Lower lobe of right lung (tissue), 2 donors: ENCODE measurements at regions not wholly inside any gene's neighbourhood (a gene's known extent, or its start where the extent isn't known, plus 50 kb on each side); places are given as distances from the start of the nearest gene placed in this dataset.
"Not testable (repeated sequence)": the region's sequence is repeated elsewhere in the genome, so short reads cannot be mapped to it uniquely, and the experiment has no call there.

Experiments used
- ATAC-seq, 2 donors: fragments of 200-7000 bp; cut with Tn5 transposase; one replicate each; pipeline ENCODE4 v1.9.1; 2020 to 2022; ENCODE audit warnings: mild to moderate bottlenecking in 2 of 2, moderate library complexity in 2 of 2
- DNase-seq: peaks from one replicate; pipeline ENCODE4 v3.0.0-alpha.2; 2020
- H3K27ac ChIP-seq: fragments of 200-600 bp; one replicate; pipeline ENCODE4 v1.8.0; 2022
- H3K27me3 ChIP-seq: fragments of 200-600 bp; one replicate; pipeline ENCODE4 v1.8.0; 2022; ENCODE audit warnings: low read depth
- H3K36me3 ChIP-seq: fragments of 200-600 bp; one replicate; pipeline ENCODE4 v1.8.0; 2022; ENCODE audit warnings: mild to moderate bottlenecking
- H3K4me1 ChIP-seq: fragments of 200-600 bp; one replicate; pipeline ENCODE4 v1.8.0; 2022
- H3K4me3 ChIP-seq: fragments of 200-600 bp; one replicate; pipeline ENCODE4 v1.8.0; 2022; ENCODE audit warnings: mild to moderate bottlenecking
- H3K9me3 ChIP-seq: fragments of 200-600 bp; one replicate; pipeline ENCODE4 v1.8.0; 2022
- intact Hi-C: fragments of 100-400 bp; cut with DNase I; formaldehyde crosslinking; loops from one replicate; pipeline ENCODE4 v1.11.0; 2022
- TF ChIP-seq, protein P1 (sequence below): fragments of 200-600 bp; IDR thresholded peaks from one replicate; pipeline ENCODE4 v1.8.0; 2022; ENCODE audit warnings: antibody characterized with exemption, mild to moderate bottlenecking
- donor health status: DM: no; HTN: yes; CAD: no; lungs with severe emphysema.

DNA sequence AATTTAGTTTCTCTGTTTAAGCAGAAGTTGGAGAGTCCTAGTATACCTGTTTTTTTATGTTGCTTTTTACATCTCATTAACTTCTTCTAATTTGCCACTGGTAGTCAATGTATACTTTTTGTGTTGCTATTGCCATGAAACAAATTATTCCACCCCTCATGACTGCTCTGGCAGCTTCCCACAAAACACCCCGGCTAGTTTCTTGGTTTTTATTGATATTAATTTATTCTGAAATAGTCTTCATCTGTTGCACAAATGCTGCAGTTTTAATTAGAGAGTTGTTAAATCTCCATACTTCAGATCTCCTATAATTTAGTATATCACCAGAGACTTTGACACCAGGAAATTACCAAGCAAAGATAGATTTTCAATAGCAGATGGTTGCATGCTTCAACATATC is 1159.3 kb upstream of the PRR20A start:
- TF ChIP-seq, protein P1, sequence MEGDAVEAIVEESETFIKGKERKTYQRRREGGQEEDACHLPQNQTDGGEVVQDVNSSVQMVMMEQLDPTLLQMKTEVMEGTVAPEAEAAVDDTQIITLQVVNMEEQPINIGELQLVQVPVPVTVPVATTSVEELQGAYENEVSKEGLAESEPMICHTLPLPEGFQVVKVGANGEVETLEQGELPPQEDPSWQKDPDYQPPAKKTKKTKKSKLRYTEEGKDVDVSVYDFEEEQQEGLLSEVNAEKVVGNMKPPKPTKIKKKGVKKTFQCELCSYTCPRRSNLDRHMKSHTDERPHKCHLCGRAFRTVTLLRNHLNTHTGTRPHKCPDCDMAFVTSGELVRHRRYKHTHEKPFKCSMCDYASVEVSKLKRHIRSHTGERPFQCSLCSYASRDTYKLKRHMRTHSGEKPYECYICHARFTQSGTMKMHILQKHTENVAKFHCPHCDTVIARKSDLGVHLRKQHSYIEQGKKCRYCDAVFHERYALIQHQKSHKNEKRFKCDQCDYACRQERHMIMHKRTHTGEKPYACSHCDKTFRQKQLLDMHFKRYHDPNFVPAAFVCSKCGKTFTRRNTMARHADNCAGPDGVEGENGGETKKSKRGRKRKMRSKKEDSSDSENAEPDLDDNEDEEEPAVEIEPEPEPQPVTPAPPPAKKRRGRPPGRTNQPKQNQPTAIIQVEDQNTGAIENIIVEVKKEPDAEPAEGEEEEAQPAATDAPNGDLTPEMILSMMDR = no peak
- DNase-seq = no peak

DNA sequence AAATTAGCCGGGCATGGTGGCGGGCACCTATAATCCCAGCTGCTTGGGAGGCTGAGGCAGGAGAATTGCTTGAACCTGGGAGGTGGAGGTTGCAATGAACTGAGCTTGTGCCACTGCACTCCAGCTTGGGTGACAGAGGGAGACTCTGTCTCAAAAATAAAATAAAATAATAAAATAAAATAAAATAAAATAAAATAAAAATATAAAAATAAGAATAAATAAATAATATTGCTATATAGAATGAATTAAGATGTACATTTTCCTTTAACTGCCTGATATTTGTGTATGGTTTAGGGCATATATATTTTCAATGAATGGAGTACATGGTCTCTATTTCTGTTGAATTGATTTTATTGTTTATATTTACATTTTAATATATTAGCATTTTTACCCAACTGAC is 1156.7 kb upstream of the PRR20A start:
- H3K4me3 ChIP-seq, H3K27me3 ChIP-seq, H3K4me1 ChIP-seq, DNase-seq, ATAC-seq, H3K9me3 ChIP-seq, intact Hi-C loops, H3K27ac ChIP-seq, H3K36me3 ChIP-seq: not testable (repeated sequence)

More for the DNA sequence above, 1159.3 kb upstream of the PRR20A start:
- Histone ChIP-seq H3K27me3 (no peaks in the 10 kb centered on the region), H3K4me1 (no peaks in the 10 kb centered on the region), H3K36me3 (no peaks in the 10 kb centered on the region), H3K9me3 (no peaks in the 10 kb centered on the region), H3K4me3 (no peak overlapping the region), H3K27ac (no peak overlapping the region)
- ATAC-seq = no peak
- intact Hi-C loops = no loop called here

DNA sequence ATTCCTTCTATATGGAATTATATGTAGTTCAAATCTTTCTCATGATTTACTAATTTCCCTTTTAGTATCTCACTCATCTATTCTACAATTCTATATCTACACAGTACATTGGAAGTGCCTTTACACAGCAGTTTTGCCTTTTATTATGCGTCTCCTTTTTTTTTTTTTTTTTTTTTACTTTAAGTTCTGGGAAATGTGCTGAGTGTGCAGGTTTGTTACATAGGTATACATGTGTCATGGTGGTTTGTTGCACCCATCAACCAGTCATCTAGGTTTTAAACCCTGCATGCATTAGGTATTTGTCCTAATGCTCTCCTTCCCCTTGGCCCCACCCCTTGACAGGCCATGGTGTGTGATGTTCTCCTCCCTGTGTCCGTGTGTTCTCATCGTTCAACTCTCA is 1150.1 kb upstream of the PRR20A start:
- ATAC-seq (no peak), DNase-seq (no peak)
- Histone ChIP-seq H3K27me3 (no peaks in the 10 kb centered on the region), H3K36me3 (no peaks in the 10 kb centered on the region), H3K27ac (no peak overlapping the region), H3K4me1 (no peaks in the 10 kb centered on the region), H3K9me3 (no peaks in the 10 kb centered on the region), H3K4me3 (no peak overlapping the region)
- intact Hi-C loops = no loop called here
- TF ChIP-seq, protein P1 = no peak

DNA sequence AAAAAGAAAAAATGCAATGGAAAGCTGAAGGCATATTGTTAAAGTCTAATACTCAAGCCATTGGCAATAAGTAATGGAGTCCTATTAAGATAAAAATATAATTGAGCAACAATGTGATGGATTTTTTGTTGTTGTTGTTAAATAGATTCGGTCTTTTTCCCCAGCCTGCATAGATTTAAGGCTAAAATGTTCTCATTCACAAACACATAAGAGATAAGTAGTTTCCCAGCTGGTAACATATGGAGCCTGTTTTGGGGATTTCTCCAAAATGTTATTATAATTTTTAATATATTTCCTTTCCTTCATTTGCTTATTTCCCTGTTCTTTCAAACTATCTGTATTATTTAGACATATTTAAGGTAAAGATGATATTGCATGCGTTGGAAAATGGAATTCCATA is 1149.1 kb upstream of the PRR20A start:
- TF ChIP-seq, protein P1 = no peak
- no peak overlapping the region for H3K4me3 ChIP-seq
- H3K27me3 ChIP-seq = no peaks in the 10 kb centered on the region
- H3K27ac ChIP-seq = no peak overlapping the region
- ATAC-seq (no peak), DNase-seq (no peak)
- no peaks in the 10 kb centered on the region for H3K36me3 ChIP-seq
- no peaks in the 10 kb centered on the region for H3K9me3 ChIP-seq
- intact Hi-C loops = no loop called here
- no peaks in the 10 kb centered on the region for H3K4me1 ChIP-seq

DNA sequence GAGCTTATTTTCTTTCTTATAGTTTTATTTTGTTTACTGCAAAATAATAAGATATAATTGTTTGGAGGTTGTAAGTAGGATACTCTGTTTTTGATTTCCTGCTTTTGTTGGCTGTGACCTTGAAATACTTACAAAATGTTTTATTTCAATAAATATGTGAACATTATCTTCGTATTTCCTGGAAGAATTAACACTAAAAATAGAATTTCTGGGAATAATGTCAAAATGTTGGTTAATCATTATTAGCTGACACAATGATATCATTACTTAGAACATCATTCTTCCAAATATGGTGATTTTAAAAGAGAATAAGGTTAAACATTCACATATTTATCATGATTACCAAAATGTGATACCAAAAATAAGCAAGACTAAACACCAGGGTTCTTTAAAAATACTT is 1148.6 kb upstream of the PRR20A start:
- Histone ChIP-seq H3K27ac (no peak overlapping the region), H3K27me3 (no peaks in the 10 kb centered on the region), H3K4me3 (no peak overlapping the region), H3K9me3 (no peaks in the 10 kb centered on the region), H3K4me1 (no peaks in the 10 kb centered on the region), H3K36me3 (no peaks in the 10 kb centered on the region)
- intact Hi-C loops = no loop called here
- TF ChIP-seq, protein P1 = no peak
- DNase-seq (no peak), ATAC-seq (no peak)

DNA sequence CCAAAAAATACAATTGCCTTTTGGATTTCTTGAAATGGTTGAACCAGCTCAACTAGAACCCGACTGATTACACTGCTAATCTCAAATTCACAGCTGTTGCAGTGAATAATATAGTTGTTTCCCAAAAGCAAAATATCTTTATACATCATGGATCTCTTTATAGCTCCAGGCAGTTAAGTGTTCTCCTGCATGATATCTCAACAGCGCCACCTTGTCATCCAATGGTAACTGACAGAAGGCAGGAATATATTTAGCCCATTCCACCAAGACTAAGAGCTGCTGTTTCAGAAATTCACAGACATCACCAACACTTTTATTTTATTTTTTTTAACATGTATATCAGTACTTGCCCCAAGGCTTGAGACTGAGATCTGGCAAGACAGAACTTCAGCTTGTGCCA is 1141.0 kb upstream of the PRR20A start:
- TF ChIP-seq, protein P1 = no peak
- no peaks in the 10 kb centered on the region for H3K4me1 ChIP-seq
- H3K27me3 ChIP-seq = no peaks in the 10 kb centered on the region
- ATAC-seq (no peak), DNase-seq (no peak)
- intact Hi-C loops = no loop called here
- no peaks in the 10 kb centered on the region for H3K9me3 ChIP-seq
- H3K4me3 ChIP-seq = no peak overlapping the region
- no peak overlapping the region for H3K27ac ChIP-seq
- no peaks in the 10 kb centered on the region for H3K36me3 ChIP-seq
